Dedifferentiated amniotic fluid mesenchymal stem cell (primary cell): ENCODE measurements at regions not wholly inside any gene's neighbourhood (a gene's known extent, or its start where the extent isn't known, plus 50 kb on each side); places are given as distances from the start of the nearest gene placed in this dataset.

Experiments
- DNase-seq: peaks from one replicate; pipeline ENCODE4 v3.0.0-alpha.2; 2016; ENCODE audit errors: extremely low spot score

DNA sequence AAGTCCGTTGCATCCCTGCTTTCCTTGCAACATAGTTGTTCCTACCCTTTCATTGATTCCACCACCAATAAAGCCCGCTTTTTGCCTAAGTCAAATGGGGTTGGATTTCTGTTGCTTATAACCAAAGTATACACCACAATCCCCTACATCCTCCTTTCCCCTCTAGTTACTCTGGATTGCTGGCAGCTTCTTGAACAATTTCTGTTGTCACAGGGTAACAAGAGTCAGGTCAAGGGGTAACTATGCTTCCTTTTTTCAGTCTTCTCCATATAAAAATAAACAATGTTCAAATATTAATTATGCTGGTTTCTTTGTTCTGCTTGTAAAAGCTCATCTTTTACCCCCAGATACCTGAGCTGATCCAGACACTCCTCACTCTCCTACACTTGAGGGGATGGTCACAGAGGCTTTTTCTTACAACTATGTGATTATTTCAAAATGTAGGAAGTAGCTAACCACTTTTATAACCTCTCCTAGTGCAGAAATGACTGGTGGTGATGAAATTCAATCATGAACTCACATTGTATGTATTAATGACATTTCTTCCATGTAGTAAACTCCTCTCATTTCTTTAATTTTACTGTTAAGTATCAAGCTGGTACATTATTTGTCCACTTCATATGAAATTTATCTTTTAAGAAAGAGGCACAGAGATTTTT is 136.5 kb downstream of the SNX18 start:
- no peak for DNase-seq

DNA sequence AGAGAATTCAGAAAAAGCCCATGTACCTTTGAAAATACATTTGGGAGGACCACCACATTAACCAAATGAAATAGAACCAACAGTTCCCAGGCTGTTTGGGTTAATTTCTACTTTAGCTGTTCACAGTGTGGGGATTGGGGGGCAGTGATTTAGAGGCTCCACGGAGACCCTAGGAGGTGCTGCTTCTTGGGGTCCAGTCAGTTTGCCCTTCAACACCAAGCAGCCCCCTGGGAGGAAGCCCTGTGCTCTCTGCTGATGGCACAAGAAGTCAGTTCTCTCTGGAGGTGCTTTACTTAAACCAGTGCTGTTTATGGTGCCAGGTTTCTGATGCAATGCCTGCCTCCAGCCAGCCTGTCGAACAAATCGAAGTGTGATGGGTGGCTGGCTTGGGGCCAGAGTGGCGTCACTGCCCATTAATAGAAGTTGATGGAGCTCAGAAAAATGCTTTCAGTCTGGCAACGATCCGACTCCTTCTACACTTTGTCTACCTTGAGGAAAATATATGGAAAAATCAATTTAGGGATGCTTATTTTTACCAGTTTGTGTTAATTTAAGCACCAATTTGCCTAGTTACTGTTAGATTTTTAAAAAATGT is 134.0 kb downstream of the SNX18 start:
- no peak for DNase-seq

DNA sequence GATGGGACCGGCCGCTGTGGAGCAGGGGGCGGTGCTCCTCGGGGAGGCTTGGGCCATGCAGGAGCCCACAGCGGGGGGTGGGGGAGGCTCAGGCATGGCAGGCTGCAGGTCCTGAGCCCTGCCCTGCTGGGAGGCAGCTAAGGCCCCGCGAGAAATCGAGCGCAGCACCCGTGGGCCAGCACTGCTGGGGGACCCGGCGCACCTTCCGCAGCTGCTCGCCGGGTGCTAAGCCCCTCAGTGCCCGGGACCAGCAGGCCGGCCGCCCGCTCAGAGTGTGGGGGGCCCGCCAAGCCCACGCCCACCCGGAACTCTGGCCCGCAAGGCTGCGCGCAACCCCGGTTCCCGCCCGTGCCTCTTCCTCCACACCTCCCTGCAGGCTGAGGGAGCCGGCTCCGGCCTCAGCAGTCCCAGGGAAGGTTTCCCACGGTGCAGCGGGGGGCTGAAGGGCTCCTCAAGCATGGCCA is 131.5 kb downstream of the SNX18 start:
- no peak for DNase-seq

DNA sequence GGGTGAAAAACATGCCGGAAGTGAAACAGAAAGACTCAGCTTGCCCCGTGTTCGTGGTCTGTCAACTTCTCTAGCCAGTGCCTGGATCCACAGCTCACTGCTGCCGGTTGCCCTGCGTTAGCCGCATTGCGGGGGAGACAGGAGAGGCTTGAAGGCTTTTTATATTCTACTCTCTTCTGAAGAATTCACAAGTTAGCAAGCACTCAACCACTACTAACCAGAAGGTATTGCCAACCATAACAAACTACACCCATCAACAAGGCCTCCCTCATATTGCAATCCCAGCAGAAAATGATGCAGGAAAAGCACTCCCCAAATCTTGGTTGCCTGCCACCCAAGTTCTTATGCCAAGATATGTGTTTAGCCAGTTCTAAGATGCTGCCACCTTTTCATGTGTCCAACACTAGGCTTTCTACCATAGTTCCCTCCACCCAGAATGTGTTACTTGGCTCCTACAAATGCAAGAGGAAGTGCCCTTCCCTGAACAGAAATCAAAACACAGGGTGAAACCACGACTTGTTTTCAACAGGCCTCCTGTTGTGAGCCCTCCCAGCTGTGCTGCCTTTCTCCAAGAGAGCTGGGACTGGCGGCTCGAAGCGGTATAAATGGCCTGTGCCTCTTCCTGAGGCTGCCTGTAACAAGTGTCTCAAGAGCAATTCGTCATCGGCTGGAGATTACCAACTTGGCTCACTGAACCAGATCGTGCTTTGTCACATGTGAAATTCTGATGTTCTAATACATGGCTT is 129.0 kb downstream of the SNX18 start:
- DNase-seq: peak; percentile 49

DNA sequence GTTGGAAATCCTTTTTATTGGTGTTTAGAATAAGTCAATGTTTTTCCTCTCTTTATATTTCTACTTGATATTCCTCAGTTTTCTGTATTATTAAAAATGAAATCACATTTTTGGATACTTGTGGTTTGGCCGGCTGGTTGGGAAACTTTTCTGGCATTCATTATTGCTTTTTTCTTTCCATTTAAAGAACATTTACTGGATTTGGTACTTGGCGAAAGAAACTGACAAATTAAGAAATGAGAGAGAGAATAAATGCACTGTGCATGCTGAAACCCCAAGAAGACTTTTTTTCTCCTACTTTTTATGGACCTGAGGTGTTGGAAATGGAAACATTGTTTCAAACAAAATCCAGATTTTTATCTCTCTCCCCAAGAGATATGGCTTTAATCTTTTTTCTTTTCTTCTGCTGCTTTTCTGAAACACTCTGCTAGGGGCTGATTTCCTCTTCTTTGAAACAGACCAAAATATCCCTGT is 128.4 kb downstream of the SNX18 start:
- peak; percentile 33 for DNase-seq

DNA sequence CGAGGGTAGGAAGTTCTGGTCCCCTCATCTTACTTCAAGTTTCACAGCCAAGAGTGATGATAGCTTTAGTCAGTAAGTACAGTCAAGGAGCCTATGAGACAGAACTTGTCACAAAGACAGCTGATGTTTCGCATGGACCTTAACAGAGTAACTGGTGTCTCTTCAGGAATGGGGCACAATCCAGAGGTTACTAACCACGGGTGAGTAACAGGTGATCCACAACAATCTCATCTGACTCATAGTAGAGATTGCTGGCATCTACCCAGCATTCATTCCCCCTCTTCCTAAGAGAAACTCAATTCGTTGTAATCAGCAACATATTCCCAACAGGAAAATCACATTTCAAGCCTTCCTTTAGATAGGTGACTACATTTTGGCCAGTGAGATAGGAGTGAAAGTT is 126.7 kb downstream of the SNX18 start:
- no peak for DNase-seq

DNA sequence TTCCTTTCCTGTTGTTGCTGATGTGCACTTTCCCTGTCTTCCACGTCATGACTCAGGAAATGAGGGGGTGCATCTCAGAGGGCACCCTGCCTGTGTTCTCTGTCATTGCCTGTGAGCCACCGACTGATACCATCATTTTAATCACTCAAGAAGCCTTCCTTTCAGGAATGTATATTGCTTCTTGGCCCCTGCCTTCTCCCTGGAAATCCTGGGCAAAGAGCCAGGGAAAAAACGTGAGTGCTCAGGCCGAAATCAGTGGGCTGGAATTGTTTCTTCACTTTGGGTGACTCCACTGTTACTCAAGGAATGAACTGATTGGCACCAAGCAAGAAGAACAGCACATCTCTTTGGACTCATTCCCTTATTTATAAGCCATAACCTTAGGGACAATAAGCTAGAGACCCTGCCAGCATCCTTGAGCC is 126.1 kb downstream of the SNX18 start:
- peak; percentile 49 for DNase-seq

DNA sequence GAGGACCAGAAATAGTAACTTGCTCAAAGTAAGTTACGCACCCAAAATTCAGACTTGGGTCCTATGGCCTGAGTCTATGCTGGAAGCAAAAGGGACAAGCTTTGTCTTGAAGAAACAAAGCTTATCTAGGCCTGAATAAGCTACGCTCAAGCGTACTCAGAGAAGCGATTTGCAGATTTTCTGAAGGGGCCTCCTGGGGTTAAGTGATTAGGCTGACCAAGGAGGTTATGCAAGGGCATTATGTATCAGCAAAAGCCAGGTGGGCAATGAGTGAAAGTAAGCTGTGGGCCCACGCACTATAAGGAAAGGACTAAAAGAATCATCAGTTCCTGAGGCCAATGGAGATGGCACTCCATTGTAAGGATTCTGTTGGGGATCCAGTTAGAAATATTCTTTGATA is 122.1 kb downstream of the SNX18 start:
- DNase-seq: no peak

DNA sequence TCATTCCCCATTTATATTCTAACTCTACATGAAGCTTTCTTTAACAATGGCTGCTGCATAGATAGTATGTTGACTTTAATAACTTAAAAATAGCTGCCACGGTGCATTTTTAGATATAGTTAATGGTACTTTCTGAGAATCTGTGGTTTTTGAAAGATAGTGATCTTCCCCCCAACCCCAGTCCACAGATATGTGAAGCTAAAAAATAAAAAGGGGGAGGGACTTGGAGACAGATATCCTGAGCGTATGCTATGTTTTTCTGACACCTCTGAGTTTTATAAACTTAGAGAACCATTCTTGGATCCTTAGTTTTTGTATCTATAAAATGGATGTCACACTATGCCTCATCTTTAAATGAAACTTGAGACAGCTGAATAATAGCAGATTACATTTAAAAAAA is 120.5 kb downstream of the SNX18 start:
- DNase-seq: no peak

DNA sequence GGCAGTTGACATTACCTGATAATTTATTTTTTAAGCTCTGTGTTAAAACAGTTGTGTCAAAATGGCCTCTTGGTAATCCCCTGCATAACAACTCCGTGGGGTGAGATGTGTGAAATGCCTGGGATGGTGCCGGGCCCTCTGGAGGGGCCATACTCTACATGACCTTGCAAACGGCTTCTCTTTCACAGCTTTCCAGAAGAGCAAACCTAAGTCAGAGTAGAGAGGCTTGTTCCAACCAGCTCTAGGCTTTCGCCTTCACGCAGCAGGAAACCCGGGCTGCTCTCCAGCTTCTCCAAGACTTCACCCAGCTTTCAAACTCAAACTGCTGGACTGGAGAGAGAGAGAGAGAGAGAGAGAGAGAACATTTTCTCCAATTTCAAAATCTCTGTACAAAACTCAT is 120.1 kb downstream of the SNX18 start:
- DNase-seq: no peak

DNA sequence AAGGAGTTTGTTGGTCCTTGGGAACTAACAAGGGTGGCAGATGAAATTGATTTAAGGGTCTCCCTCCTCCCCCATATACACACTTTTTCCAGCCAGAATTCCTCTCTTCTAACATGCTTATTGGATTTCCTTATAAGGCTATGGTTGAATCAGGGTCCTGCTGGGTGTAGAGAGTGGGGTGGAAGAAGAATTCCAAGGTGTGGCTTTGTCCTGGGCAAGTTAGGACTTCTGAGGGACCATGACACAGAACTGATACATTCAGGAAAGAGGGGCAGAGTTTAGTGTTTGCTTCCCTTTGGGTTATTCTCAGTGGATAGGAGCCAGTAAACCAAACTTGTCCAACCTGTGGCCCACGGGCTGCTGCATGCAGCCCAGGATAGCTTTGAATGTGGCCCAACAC is 116.5 kb downstream of the SNX18 start:
- no peak for DNase-seq

DNA sequence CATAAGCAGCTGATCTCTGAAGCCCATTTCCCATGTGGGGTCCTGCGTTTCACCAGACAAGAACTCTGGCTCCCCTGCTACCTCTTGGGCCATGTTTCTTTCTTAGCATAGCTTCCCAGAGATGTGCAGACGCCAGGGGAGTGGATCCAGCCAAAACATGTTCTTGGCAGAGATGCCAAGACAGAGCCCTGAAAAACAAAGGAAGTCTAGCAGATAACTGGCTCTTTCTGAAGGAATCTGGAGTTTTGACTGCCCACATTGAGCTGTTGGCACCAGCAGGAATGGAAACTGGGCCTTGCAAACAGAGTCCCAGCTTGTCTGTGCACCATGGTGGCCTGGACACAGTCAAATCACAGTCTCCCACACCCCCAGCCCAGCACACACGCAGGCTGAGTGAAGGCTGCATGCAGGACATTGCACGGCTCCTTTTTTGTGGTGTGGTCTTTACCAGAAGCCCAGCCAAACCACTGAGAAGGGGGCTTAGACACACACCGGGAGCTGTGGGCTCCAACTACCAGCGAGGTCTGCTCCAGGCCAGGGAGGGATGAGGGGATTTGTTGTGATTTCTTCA is 114.7 kb downstream of the SNX18 start:
- no peak for DNase-seq

DNA sequence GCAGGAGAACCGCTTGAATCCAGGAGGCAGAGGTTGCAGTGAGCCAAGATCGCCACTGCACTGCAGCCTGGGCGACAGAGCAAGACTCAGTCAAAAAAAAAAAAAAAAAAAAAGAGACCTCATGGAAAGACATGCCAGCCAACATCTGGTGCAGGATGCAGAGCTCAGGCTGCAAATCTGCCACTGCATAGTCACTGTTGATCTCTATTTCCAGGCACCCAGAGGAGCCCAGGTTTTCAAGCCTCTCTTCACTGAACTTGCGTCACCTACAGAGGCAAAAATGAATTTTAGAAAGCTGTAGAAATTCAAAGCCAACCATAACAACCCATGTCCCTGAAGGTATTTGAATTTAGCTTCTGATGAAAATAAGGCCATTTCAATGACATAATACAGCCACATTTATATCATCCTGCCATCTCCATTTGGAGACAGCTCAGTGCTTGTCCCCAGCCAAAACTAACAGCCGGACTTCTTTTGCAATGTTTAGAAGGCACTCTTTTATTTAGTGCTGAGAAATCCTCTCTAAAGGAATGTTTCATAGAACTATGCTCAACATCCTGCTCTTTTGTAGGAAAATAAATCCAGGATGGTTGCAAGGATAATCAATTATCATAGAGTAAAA is 113.3 kb downstream of the SNX18 start:
- peak; percentile 47 for DNase-seq

DNA sequence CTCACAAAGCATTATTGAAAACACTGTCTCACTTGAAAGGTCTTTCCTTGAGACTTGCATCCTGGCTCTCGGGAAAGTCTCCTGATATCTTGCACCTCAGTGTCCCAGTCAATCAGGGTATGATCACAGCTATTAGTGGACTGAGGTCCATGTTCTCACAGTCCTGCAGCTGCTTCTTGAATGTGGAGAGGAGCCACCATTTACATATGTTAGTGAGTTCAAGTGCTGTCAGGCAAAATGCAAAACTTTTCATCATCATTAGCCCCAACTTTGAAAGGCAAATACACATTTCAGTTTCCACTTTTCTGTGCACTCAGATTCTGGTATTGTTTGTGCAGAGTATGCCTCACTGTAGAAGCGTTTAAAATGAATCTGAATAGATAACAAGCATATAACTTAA is 111.6 kb downstream of the SNX18 start:
- DNase-seq: no peak

DNA sequence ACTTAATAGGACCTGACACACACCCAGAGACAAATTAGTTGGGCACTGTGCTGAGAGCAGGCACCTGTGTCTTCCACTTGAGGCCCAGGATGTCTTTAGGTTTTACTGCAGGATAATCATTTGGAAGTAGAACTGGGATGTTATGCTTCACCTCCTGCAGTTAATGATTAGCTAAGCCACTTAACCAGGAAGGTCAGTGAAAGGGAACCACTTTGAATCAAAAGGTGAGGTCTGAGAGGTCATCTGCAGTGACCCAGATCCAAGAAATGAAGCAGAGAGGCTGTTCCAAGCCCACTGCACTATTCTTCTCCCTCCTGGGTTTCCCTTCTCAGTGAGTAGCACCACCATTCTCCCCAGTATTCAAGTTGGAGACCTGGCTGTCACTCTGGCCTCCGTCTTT is 110.5 kb downstream of the SNX18 start:
- DNase-seq: no peak

DNA sequence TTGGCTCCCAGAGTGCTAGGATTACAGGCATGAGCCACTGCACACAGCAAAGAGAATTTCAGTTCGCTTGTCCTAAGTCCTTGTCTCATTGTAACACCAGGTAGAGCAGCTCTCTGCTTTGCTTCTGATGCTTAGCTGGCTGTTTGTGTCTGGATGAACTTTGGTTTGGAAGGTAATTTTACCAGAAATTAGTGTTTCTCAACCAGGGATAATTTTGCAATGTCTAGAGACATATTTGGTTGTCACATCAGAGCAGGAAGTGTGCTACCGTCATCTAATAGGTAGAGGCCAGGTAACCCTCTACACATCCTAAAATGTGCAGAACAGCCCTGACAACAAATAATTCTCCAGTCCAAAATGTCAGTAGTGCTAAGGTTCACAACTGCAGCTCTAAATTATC is 108.8 kb downstream of the SNX18 start:
- DNase-seq: no peak

DNA sequence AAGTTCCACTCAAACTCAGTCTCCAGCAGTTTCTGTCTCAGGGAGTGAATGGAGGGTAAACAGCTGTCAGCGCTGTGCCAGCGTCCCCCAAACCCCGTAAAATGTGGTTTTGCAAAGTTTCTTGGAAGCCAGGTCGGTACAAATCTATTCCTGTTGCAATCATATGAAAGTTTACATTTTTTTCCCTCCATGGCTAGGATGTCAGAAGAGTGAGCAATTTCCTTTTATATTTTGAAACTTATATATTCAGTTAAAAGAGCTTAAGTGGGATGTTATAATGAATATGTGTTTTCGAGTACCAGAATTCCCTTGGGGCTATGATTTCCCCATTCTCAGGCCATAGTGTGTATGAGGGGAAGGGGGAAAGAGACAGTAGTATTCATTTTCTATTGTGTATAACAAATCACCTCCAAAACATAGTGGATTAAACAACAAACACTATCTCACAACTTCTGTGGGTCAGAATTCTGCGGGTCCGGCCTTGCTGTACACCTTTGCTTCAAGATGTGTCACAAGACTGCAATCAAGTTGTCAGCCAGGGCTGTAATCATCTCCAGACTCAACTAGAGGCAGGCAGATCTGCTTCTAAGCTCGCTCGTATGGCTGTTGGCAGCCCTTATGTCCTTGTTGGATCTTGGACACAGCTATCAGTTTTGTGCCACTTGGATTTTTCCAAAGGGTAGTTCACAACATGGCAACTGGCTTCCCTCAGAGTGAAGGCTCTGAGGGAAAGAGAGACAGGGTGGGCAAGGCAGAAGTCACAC is 107.4 kb downstream of the SNX18 start:
- DNase-seq: peak; percentile 86

DNA sequence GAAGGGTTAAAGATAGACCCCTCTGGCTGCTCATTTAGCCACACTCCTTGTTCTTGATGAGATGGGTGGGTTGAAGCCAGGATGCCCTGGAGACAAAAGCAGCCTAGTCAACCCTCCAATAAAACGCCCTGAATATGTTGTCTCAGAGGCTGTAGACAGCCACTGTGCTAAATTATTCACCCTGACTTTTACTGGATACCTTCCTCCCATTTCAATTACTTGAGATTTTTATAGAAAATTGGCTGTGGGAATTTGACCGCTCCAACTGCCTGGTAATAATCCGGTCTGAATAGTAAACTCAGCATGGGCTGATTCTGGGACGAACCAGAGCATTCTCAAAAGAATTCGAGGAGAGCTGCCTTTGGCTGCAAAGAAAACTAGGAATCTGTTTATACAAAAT is 104.2 kb downstream of the SNX18 start:
- DNase-seq: no peak

DNA sequence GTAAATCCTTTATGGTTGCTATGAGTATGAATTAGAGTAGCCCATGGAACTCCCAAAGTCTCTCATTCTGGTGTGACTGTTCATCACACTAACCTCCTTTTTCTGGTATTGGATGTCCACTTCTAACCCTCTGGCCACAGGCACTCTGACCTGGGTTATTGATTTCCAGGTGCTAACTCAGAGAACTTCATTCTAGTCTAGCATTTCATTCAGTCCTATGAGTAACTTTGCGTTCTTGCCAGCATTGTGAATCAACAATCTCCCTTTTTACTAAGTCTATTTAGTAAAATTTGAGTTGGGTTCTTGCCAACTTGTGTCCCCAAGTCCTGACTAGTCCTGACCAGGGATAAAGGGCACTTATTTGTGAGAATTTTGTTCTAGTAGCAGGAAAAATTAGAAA is 103.5 kb downstream of the SNX18 start:
- DNase-seq: no peak

DNA sequence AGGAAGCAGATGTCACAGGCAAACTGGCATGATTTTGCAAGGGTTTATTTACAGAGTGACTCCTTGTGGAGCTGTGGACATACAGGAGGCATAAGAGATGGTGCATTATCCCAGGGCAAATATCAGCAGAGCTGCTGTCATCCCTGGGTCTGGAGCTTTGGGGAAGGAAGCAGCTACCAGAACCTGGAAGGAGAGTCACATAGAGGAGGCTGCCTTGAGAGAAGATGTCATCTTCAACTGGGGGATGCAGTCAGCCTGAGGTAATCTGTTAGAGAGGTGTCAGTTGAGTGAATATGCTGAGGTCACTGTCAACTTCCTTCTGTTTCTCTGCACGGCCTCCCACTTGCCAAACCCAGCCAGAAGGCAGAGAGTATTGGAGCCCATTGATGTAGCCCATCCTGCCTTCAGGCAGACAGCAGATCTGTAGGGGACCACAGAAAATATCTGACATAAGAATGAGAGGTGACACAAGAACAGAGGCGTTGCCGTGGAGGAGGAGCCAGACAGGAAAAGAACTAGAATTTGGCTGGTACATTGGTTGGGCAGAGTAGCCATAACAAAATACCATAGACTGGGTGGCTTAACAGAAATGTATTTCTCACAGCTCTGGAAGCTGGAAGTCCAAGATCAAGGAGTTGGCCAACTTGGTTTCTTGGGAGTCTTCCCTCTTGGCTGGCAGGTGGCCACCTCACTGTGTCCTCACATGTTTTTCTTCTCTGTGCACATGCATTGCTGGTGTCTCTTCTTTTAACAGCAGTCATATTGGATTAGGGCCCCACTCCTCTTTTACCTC is 102.8 kb downstream of the SNX18 start:
- no peak for DNase-seq

DNA sequence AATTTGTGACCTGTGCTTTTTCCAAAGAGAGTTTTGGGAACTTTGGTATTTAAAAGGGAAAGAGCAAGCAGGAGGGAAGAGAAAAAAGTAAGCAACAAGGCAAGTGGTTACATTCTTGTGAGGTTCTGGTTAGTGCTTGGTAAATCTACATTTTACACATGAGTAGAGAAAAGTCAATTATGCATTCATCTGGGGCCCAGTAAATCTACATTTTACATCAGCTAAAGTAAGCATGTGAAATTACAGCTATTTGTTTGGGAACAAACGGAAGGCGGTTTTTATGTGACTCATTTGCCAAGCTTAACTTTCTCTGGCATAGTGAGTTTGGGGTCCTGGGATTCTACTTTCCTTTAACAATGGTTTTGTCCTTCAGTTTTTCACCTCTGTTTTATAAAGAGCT is 102.2 kb downstream of the SNX18 start:
- no peak for DNase-seq
